HG03378 (cell line): ENCODE measurements at regions not wholly inside any gene's neighbourhood (a gene's known extent, or its start where the extent isn't known, plus 50 kb on each side); places are given as distances from the start of the nearest gene placed in this dataset.
"Not testable (repeated sequence)": the region's sequence is repeated elsewhere in the genome, so short reads cannot be mapped to it uniquely, and the experiment has no call there.

Experiments
- ATAC-seq: cut with Tn5 transposase; IDR thresholded peaks from one replicate; pipeline ENCODE4 v1.9.1; 2021; ENCODE audit warnings: mild to moderate bottlenecking, moderate library complexity; ENCODE audit not compliant: unreplicated experiment

DNA sequence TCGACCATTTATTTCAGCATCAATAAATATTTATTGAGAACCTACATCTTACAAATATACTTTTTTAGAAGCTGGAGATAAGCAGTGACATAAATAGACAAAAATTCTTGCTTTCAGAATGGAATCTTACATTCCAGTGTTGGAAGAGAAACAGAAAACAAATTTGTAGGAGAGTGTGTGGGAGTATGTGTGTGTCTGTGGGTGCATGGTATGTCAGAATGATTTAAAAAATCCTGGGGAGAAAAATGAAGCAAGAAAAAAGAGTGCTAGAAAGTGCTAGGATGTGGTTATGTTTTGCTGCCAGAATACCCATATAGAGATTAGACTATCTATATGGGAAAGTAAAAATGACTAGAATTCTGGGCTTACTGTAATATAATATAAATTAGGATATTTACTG lies 561.7 kb upstream of the SGO1 start:
- no peak for ATAC-seq

GRCh38 chr3:20743553-20744321 lies 557.7 kb upstream of the SGO1 start:
- ATAC-seq, result no peak

- no peak for ATAC-seq
Observed at GRCh38 chr3:20742903-20743552, 557.0 kb upstream of the SGO1 start.

DNA sequence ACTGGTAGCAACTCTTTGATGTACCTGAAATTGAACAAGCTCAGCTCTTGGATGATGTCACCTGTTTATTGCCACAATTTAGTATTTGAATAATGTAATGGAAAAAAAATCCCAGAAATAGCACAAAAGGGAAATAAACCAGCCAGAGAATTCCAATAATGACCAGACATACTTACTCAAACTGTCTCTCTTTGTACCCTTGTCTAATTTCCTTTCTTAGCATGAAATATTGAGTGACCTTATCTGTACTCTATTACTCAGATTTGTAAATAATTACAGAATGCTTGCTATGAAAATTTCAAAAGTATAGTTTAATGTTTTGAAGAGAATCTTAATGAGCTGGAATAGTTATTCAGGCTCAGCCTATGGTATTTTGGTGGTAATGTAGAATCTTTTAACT lies 555.4 kb upstream of the SGO1 start:
- no peak for ATAC-seq

GRCh38 chr3:20739814-20740213 lies 553.8 kb upstream of the SGO1 start:
- ATAC-seq, result no peak

DNA sequence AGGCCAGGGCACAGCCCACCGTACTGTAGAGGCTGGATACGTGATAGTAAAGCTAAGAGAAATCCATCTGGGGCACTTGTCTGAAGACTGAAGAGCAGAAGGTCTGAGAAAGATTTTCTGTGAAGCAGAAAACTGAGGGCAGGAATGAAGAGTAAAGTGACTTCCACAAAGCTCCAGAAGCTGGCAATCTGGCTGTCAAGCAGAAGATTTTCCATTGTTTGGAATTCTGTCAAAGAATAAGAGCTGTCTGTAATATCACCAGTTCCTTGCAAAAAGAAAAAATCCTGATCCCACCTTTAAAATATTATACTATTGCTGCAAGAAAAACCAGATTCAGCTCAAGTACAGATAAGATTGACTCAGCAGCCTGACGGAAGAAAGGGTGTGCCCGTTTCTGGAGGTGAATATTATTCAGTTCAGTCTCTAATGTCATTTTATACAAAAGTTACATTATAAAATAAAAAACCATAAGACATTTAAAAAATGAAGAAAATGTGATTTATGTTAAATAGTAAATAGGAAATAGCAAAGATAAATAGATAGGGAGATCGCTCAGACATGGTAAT lies 550.4 kb upstream of the SGO1 start:
- no peak for ATAC-seq

GRCh38 chr3:20729185-20729584 lies 543.2 kb upstream of the SGO1 start:
- ATAC-seq, result no peak

DNA sequence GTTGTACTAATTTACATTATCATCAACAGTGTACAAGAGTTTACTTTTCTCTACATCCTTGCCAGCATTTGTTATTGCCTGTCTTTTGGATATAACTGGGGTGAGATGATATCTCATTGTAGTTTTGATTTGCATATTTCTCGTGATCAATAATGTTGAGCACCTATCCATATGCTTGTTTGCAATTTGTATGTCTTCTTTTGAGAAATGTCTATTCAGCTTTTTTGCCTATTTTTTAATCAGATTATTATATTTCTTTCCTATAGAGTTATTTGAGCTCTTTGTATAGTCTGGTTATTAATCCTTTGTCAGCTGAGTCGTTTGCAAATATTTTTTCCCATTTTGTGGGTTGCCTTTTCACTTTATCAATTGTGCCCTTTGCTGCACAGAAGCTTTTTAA lies 540.8 kb upstream of the SGO1 start:
- no peak for ATAC-seq

DNA sequence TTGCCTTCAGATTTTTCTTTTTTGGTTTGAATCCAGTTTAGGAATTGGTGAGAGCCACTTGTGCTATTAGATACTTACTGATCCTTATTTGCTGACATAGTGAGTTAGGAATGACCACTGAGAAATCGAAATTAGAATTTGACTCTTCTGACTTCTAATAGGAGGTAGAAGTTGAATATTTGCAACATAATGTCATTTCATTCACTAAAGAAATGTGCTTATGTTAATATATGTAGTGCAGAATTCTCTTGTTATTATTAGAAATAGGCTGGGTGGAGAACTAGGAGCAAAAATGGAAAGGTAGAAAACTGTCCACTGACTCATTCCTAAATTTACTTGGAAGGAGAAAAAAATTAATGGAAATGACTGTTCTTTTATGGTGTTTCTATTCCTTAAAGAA lies 538.2 kb upstream of the SGO1 start:
- ATAC-seq, result no peak

DNA sequence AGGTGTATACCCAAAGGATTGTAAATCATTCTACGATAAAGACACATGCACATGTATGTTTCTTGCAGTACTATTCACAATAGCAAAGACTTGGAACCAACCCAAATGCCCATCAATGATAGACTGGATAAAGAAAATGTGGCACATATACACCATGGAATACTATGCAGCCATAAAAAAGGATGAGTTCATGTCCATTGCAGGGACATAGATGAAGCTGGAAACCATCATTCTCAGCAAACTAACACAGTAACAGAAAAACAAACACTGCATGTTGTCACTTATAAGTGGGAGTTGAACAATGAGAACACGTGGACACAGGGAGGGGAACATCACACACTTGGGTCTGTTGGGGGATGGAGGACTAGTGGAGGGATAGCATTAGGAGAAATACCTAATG lies 530.4 kb upstream of the SGO1 start:
- ATAC-seq, result not testable (repeated sequence)

GRCh38 chr3:20701641-20702040 lies 515.6 kb upstream of the SGO1 start:
- ATAC-seq, result no peak

DNA sequence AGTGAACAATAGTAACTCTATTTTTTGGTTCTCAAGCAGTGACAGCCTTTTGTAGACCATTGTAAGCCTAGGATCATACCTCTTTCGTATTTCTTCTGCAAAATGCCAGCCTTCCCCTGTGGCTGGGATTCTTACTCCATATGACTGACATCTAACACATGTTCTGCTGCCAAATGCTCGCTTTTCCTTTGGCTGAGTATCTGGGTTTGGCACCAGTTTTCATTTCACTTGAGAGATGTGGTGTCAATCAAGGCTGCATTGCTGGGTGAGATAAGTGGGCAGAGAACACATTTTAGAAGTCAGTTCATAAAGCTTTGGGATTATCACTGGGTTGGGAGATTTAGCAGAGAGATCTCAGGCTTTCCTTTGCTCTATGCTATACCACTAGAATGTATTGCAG lies 514.7 kb upstream of the SGO1 start:
- no peak for ATAC-seq

DNA sequence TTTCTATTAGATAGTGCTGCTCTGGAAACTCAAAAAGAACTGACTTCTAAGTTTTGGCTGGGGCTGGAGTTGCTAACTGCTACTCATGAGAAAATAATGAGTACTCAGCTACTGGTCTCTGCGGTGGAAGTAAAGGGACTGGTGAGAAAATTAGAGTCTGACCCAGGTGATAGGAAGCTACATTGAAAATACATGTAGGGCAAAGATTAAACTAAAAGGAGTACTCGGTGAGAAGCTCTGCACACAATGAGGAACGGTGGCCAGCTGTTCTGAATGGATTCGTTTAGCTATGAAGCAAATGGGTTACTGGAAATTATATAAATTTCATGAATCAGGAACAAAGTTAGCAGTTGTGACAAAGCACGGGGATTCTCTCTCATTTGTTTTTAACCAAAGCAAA lies 512.9 kb upstream of the SGO1 start:
- ATAC-seq, result no peak

- no peak for ATAC-seq
Observed at GRCh38 chr3:20696388-20697150, 510.6 kb upstream of the SGO1 start.

DNA sequence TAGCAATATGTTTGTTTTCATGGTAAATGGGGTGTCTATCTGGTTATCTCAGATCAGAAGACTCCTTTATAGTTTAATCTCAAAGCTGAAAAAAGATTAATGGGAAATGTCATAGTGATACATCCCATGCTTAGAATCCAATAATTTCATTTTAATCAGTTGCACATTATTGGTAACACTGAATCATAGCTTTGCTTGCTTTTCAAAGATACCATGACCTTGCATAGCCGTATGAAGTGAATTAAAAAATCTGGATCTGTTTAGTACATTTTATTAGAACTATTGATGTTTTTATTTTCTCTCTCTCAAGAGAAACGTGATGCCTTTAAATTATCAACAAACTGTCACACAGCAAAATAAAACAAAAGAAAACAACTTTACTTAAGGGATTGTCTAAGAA lies 506.7 kb upstream of the SGO1 start:
- no peak for ATAC-seq

GRCh38 chr3:20683910-20684309 lies 497.9 kb upstream of the SGO1 start:
- ATAC-seq, result no peak

- ATAC-seq, result no peak
Observed at GRCh38 chr3:20682573-20682972, 496.6 kb upstream of the SGO1 start.

DNA sequence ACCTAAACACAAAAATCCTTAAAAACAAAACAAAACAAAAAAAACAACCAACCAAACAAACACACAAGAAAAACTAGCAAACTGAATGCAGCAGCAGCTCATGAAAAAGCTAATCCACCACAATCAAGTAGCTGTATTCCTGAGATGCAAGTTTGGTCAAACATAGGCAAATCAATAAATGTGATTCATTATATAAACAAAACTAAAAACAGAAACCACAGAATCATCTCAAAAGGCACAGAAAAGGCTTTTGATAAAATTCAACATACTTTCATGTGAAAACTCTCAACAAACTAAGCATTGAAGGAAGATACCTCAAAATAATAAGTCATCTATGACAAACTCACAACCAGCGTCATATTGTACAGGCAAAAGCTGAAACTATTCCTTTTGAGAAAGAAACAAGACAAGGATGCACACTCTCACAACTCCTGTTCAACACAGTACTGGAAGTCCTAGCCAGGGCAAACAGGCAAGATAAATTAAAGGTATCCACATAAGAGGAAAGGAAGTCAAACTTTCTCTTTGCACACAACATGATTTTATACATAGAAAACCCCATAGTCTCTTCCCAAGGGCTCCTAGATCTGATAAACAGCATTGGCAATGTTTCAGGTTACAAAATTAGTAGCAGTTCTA lies 495.1 kb upstream of the SGO1 start:
- ATAC-seq, result no peak

DNA sequence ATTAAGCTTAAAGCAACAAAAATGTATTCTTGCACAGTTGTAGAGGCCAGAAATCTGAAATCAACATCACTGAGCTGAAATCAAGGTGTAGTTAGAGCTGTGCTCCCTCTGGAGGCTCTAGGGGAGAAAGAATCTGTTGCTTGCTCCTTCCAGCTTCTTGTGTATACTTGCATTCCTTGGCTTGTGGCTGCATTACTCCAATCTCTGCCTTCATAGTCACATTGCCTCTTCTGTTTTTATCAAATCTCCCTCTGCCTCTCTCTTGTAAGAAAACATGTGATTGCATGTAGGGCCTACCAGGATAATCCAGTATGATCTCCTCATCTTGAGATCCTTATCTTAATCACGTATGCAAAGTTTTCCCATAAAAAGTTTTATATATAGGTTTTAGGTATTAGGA lies 487.9 kb upstream of the SGO1 start:
- ATAC-seq, result no peak

GRCh38 chr3:20669675-20670074 lies 483.7 kb upstream of the SGO1 start:
- ATAC-seq, result no peak

DNA sequence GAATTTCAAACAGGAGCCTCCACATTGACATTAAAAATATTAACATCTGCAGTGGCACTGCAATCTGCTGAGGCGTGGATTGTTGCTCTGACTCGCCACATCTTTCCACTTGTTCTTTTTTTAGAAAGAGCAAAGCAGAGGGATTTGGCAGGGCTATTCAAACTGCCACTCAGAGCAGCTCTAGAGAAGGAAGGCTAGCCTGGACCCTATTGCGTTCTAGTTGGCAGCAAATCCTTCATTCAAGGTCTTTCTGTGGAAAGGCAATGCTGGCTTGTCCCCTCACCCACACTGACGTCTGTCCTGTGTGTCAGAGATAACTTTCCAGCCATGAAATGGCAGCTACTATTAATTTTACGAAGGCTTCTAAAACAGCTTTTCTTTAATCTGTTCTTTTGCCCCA lies 483.2 kb upstream of the SGO1 start:
- no peak for ATAC-seq
